Islet precursor cell (in vitro differentiated cells): ENCODE measurements at regions not wholly inside any gene's neighbourhood (a gene's known extent, or its start where the extent isn't known, plus 50 kb on each side); places are given as distances from the start of the nearest gene placed in this dataset.
"Not testable (repeated sequence)": the region's sequence is repeated elsewhere in the genome, so short reads cannot be mapped to it uniquely, and the experiment has no call there.

ENCODE experiments used
- DNase-seq: peaks from one replicate; pipeline ENCODE4 v3.0.0-alpha.2; 2018

DNA sequence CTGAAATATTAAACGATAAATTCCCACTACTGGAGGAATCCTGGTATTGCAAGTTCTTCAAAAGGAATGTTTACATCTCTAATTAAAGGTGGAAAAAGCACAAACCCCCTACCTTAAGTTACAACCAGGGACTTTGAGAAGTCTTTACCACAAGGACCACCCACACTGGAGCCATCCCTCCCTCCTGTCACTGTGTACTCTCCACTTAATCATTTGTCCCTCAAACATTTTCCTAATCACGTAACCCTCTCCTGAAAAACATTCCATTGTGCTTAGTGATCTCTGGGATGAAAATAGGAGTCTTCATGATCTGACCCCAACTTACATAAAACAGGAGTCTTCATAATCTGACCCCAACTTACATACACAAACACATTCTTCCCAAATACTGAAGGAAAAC, 85.7 kb downstream of the SUCLG1 start:
- DNase-seq = no peak

GRCh38 chr2:84362541-84362940, 96.5 kb downstream of the SUCLG1 start:
- DNase-seq = no peak

- no peak for DNase-seq
These were observed 121.0 kb downstream of the SUCLG1 start for GRCh38 chr2:84338069-84338468.

- no peak for DNase-seq
These were observed 131.3 kb downstream of the SUCLG1 start for GRCh38 chr2:84327645-84328249.

GRCh38 chr2:84326831-84327432, 132.1 kb downstream of the SUCLG1 start:
- DNase-seq = no peak

DNA sequence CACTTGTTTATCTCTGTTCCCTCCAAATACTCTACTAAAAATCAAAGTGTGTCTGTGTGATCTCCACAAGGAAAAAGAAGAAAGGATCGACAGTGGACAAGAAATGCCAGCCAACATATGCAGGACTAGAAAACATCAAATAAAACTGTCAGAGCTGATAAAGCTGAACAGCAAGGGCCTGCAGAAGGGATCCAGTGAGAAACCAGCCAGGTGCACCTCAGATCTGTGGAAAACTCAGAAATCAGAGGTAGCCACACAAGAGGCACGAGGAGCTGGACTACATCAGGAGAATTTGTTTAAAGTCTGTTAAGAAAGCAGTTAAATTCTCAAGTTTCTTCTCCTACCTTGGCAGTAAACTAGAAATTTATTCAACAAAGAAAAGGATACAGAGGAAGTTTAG, 135.2 kb downstream of the SUCLG1 start:
- no peak for DNase-seq

GRCh38 chr2:84320940-84321339, 138.1 kb downstream of the SUCLG1 start:
- DNase-seq = no peak

GRCh38 chr2:84319581-84319980, 139.5 kb downstream of the SUCLG1 start:
- DNase-seq = no peak

GRCh38 chr2:84317135-84317534, 141.9 kb downstream of the SUCLG1 start:
- DNase-seq = no peak

DNA sequence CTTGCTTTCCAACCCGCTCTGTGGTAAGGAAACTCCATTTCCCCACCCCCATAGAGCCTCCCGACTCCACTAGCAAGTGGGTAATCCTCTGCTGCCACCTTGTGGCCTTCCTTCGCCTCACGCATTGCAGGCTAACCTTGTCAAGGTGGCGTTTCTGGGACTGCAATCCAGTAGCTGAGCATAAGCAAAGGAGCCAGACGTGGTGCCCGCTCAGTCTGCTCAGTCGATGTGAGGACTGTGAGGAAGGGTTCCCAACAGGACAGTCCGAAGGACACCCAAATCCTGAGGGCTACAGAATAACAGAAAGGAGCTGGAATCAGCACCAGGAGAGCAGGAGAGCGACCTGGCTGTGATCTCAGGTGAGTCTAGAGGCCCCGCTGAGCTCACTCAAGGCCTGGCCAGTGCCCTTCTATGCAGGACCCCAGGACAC, 144.2 kb downstream of the SUCLG1 start:
- DNase-seq = peak; percentile 93

DNA sequence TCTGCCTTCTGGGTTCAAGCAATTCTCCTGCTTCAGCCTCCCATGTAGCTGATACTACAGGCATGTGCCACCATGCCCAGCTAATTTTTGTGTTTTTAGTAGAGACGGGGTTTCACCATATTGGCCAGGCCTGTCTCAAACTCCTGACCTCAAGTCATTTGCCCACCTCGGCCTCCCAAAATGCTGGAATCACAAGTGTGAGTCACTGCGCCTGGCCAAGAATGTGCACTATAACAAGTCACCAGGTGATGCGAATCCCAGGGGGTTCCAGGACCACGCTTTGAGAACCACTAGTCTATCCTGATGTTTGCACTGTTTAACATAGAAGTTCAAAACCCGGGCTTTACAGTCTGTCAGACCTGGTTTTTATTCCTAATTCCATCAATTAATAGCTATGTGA, 144.8 kb downstream of the SUCLG1 start:
- no peak for DNase-seq

DNA sequence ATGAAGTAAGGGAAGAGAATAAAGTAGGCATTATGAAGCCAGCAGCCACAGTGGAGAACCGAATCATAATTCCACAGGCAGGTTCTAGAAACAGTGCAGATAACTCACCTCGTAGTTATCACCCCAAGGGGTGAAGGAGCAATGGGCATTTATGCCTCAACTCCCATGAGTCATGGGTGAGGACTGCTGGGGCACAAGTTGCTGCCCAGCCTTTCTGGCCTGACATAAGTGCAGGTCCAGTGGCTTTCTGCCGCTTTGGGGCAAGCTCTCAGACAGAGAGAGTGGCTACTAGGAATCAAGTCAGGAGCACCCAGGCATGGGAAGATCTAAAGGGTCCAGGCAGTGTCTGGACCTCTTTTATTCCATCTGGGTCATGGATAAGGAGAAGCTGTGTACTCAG, 149.8 kb downstream of the SUCLG1 start:
- DNase-seq = no peak

GRCh38 chr2:84306361-84306760, 152.7 kb downstream of the SUCLG1 start:
- DNase-seq = no peak

DNA sequence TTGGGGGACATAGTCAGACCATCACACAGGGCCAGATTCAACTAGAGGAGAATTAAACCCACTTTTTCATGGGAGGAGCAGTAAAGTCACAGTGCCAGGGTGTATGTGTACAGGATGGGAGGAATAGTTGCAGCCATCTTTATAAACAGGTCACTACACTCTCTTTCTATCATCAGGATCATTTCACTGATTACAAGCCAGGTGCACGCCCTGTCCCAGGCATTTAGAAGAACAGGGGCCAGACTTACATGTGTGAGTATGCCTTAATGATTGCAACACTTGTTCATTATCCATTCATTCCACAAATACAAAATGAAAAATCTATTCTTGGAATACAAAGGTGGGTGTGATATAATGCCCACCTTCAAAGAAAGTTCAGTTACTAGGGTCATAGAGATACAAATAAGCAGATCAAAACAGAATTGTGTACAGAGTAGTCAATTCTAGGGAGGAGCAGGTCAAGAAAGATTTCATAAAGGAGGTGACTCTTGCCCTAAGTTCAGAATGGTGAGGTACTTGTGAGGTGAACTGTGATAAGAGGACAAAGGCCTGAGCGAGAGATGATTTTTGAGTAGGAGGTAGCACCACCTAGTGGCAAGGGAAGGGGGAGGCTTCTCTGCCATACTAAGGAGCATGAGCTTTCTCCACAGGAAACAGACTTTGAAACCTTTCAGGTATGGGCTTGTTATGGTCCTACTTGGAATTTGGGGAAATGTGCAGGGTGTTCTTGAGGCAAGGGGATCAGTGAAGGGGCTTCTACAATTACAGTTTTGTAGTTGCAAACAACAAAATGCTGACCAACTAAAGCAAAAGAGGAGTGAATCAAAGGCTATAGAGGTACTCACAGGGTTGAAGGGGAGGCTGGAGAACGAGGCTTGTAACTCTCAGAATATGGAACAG, 156.3 kb downstream of the SUCLG1 start:
- DNase-seq = peak; percentile 75

GRCh38 chr2:84301717-84302116, 157.4 kb downstream of the SUCLG1 start:
- DNase-seq = no peak

DNA sequence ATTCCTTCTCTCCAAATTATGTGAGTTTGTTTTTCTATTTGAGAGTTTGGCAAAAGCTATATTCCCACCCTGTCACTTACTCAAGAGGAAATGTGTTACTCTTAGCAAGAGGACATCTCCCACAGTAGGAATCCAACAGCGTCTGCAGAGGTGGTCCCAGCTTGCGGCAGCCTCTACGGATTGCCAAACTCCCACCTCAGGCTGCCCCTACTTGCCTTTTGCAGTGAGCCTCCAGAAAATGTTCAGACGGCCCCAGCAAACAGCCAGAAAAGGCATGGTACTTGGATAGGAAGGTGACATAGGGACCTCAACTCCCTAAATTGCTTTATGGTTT, 158.4 kb downstream of the SUCLG1 start:
- no peak for DNase-seq

- not testable (repeated sequence) for DNase-seq
These were observed 158.9 kb downstream of the SUCLG1 start for GRCh38 chr2:84300001-84300695.

GRCh38 chr2:84299211-84299775, 159.8 kb downstream of the SUCLG1 start:
- no peak for DNase-seq

DNA sequence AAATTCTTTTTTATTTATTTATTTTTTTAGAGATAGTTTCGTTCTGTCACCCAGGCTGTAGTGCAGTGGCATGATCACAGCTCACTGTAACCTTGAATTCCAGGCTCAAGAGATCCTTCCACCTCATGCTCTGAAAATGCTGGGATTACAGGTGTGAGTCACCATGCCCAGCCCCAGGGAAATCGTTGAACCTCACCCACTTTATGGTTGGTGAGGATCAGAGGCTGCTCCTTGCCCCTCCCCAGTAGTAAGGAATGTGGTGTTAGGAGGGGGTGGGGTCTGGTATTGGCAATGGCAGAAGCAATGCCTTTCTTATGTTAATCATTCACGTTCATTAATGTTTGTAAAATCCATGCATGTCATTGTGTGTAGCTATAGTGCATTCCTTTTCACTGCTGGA, 161.9 kb downstream of the SUCLG1 start:
- DNase-seq = peak; percentile 91

- no peak for DNase-seq
These were observed 165.2 kb downstream of the SUCLG1 start for GRCh38 chr2:84293791-84294380.

- no peak for DNase-seq
These were observed 166.5 kb downstream of the SUCLG1 start for GRCh38 chr2:84292545-84292944.

DNA sequence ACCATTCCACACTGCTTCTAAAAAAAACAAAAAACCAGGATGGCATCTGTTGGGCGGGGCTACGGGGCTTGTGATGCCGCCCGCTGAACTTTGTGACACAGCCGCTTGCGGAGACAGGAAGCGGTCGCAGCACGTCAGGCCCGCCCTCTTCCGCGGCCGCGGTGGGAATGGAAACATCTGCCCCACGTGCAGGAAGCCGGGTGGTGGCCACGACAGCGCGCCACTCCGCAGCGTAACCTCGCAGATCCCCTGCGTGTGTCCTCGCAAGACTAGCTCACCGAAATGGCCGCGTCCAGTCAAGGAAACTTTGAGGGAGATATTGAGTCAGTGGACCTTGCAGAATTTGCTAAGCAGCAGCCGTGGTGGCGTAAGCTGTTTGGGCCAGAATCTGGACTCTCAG, 168.5 kb downstream of the SUCLG1 start:
- DNase-seq = no peak

DNA sequence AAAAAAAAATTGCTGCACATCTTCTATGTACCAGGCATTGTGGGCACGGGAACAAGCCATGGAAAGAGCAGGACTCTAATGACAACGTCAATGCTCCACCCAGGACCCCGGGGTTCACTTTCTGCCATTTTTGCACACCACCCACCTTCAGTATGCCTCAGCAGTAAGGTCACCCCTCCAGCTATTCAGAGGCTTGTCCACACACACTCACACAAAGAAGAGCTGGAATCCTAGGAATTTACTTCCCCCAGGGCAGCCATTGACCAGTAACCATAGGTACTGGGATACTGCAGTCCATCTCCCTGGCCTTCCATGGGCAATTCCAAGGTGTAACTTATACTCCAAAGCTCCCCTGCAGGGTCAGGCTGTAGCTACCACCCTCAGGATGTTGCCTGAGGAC, 170.8 kb downstream of the SUCLG1 start:
- DNase-seq = peak; percentile 80
